GM12872 (cell line): ENCODE measurements at regions not wholly inside any gene's neighbourhood (a gene's known extent, or its start where the extent isn't known, plus 50 kb on each side); places are given as distances from the start of the nearest gene placed in this dataset.

ENCODE experiments used
- CTCF ChIP-seq: IDR thresholded peaks from 3 replicates; pipeline ENCODE4 v1.5.1; 2011; ENCODE audit warnings: low read depth, mild to moderate bottlenecking, low read length, moderate library complexity; ENCODE audit not compliant: insufficient read depth

DNA sequence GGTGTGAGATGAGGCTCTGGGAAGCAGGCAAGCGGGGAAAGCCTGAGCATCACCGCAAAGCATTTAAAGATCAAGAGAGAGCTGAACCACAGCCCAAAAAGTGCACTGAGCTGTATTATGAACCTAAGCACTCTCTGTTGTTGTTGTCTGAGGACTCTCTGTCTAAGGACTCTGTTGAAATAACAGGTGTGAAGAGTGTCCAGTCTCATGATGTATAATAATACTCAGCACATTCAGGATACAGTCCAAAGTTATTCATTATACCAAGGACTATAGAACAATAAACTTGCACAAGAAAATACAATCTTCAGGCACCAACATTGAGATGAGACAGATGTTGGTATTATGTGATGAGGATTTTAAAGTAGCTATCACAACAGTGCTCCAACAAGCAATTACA is 71.8 kb upstream of the CTSV start:
- TF ChIP-seq CTCF, result no peak

- TF ChIP-seq CTCF, result peak; percentile 67
These were observed 70.4 kb upstream of the CTSV start for GRCh38 chr9:97109194-97109811.

- TF ChIP-seq CTCF, result no peak
These were observed 57.9 kb upstream of the CTSV start for GRCh38 chr9:97096793-97097192.
